ENCODE measurements at regions not wholly inside any gene's neighbourhood (a gene's known extent, or its start where the extent isn't known, plus 50 kb on each side); places are given as distances from the start of the nearest gene placed in this dataset.

- no peaks in the 10 kb centered on the region for H3K27me3 ChIP-seq
- no peak overlapping the region for H3K4me3 ChIP-seq (ENCODE audit: low read depth in 1 of 2, low read length in 1 of 2)
- H3K9me3 ChIP-seq = no peaks in the 10 kb centered on the region
- TF ChIP-seq CTCF (IDR thresholded peaks at IDR 0.05) = no peak
- no peak overlapping the region for H3K27ac ChIP-seq
- no peaks in the 10 kb centered on the region for H3K36me3 ChIP-seq
- H3K4me1 ChIP-seq (ENCODE audit: control insufficient read depth in 1 of 2, insufficient read depth in 1 of 2, low read depth in 1 of 2, low read length in 1 of 2) = no peaks in the 10 kb centered on the region
These were observed 297.9 kb upstream of the MGMT start for GRCh38 chr10:129169115-129169514.

DNA sequence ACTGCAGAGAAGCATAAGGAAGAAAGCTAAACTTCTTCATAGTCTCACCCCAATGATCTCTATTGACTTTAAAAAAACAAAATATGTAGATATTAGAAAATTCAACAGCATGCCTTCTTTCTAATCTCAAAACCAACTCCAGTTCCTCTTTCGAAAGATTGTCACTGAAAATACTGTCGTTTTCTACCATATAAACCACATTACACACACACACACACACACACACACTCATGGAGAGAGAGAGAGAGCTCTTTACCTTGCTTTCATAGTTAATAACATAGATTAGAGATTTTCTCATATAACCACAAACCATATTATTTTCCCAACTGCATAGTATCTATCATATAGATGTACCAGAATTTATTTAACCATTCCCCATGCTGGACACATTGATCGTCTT is 296.2 kb upstream of the MGMT start:
- Histone ChIP-seq H3K27me3 (peaks cover 3% of the 10 kb centered on the region), H3K36me3 (no peaks in the 10 kb centered on the region), H3K4me1 (ENCODE audit: control insufficient read depth in 1 of 2, insufficient read depth in 1 of 2, low read depth in 1 of 2, low read length in 1 of 2) (no peaks in the 10 kb centered on the region), H3K4me3 (ENCODE audit: low read depth in 1 of 2, low read length in 1 of 2) (no peak overlapping the region), H3K27ac (no peak overlapping the region), H3K9me3 (no peaks in the 10 kb centered on the region)
- no peak for TF ChIP-seq CTCF (IDR thresholded peaks at IDR 0.05)

DNA sequence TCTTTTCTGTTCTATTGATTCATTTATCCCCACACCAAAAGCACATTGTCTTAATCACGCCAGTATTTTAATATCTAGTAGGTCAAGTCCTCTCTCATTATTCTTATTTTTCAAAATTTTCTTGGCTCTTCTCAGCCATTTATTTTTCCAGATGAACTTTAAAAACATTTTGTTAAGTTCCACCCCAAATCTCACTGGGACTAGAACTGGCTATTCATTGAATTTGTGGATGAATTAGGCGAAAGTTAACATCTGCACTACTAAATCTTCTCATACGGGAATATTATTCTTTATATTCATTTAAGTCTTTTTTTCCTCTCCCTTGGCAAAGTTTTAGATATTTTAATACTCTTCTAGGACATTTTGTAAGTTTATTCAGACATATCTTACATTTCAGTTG is 295.2 kb upstream of the MGMT start:
- H3K36me3 ChIP-seq = no peaks in the 10 kb centered on the region

GRCh38 chr10:129174232-129175014 is 292.6 kb upstream of the MGMT start:
- H3K4me3 ChIP-seq (ENCODE audit: low read depth in 1 of 2, low read length in 1 of 2) = no peak overlapping the region
- no peaks in the 10 kb centered on the region for H3K4me1 ChIP-seq (ENCODE audit: control insufficient read depth in 1 of 2, insufficient read depth in 1 of 2, low read depth in 1 of 2, low read length in 1 of 2)
- H3K27ac ChIP-seq = no peak overlapping the region
- no peak for TF ChIP-seq CTCF (IDR thresholded peaks at IDR 0.05)
- H3K27me3 ChIP-seq = peaks cover 3% of the 10 kb centered on the region
- no peaks in the 10 kb centered on the region for H3K9me3 ChIP-seq
- no peaks in the 10 kb centered on the region for H3K36me3 ChIP-seq

More for the DNA sequence above, 295.2 kb upstream of the MGMT start:
- no peaks in the 10 kb centered on the region for H3K9me3 ChIP-seq
- peaks cover 3% of the 10 kb centered on the region for H3K27me3 ChIP-seq
- no peak for TF ChIP-seq CTCF (IDR thresholded peaks at IDR 0.05)
- H3K27ac ChIP-seq = no peak overlapping the region
- H3K4me1 ChIP-seq (ENCODE audit: control insufficient read depth in 1 of 2, insufficient read depth in 1 of 2, low read depth in 1 of 2, low read length in 1 of 2) = no peaks in the 10 kb centered on the region
- H3K4me3 ChIP-seq (ENCODE audit: low read depth in 1 of 2, low read length in 1 of 2) = no peak overlapping the region

GRCh38 chr10:129179245-129179971 is 287.6 kb upstream of the MGMT start:
- H3K9me3 ChIP-seq = no peaks in the 10 kb centered on the region
- H3K36me3 ChIP-seq = no peaks in the 10 kb centered on the region
- H3K27ac ChIP-seq = no peak overlapping the region
- no peaks in the 10 kb centered on the region for H3K4me1 ChIP-seq (ENCODE audit: control insufficient read depth in 1 of 2, insufficient read depth in 1 of 2, low read depth in 1 of 2, low read length in 1 of 2)
- H3K27me3 ChIP-seq = peaks cover 3% of the 10 kb centered on the region
- TF ChIP-seq CTCF (IDR thresholded peaks at IDR 0.05) = no peak
- H3K4me3 ChIP-seq (ENCODE audit: low read depth in 1 of 2, low read length in 1 of 2) = no peak overlapping the region
